ENCODE measurements at regions not wholly inside any gene's neighbourhood (a gene's known extent, or its start where the extent isn't known, plus 50 kb on each side); places are given as distances from the start of the nearest gene placed in this dataset.
"Not testable (repeated sequence)": the region's sequence is repeated elsewhere in the genome, so short reads cannot be mapped to it uniquely, and the experiment has no call there.

GRCh38 chr5:44756097-44756496 is 52.6 kb upstream of the MRPS30 start:
- H3K27ac ChIP-seq; H3K4me1 ChIP-seq; H3K36me3 ChIP-seq; H3K4me3 ChIP-seq; H3K27me3 ChIP-seq; DNase-seq; H3K9me3 ChIP-seq; intact Hi-C loops (cut with DNase I; ENCODE audit: low total_unique reads); in situ Hi-C loops (cut with MboI; ENCODE audit: low pct_ligation_motif_present in 1 of 4, low pct_unique_long_range_greater_than_20kb in 1 of 4, low sequenced_read_pairs in 3 of 4): not testable (repeated sequence)
- WGBS, 2 donors (ENCODE audit: low coverage in 1 of 2), result 69 to 85% methylated on average over 5 to 11 of the region's 11 CpGs

- H3K4me3 ChIP-seq, result no peak overlapping the region
- H3K27me3 ChIP-seq, result no peaks in the 10 kb centered on the region
- no peak for TF ChIP-seq POLR2AphosphoS5 (IDR thresholded peaks at IDR 0.05)
- TF ChIP-seq CTCF (IDR thresholded peaks at IDR 0.05), result no peak
- TF ChIP-seq EP300 (IDR thresholded peaks at IDR 0.05; ENCODE audit: low read depth), result no peak
- no peak for TF ChIP-seq POLR2A (IDR thresholded peaks at IDR 0.05)
- intact Hi-C loops (cut with DNase I; ENCODE audit: low total_unique reads), result loop anchor here (1.0 kb wide), 1 partner anchor 38 kb away; no protein-coding TSS in a partner anchor
- H3K9me3 ChIP-seq, result no peaks in the 10 kb centered on the region
- no peaks in the 10 kb centered on the region for H3K4me1 ChIP-seq
- no peak overlapping the region for H3K27ac ChIP-seq
- no peaks in the 10 kb centered on the region for H3K36me3 ChIP-seq
- 25 to 48% methylated on average over 1 of the region's 1 CpG for WGBS, 2 donors (ENCODE audit: low coverage in 1 of 2)
- DNase-seq, result no peak
- in situ Hi-C loops (cut with MboI; ENCODE audit: low pct_ligation_motif_present in 1 of 4, low pct_unique_long_range_greater_than_20kb in 1 of 4, low sequenced_read_pairs in 3 of 4), result no loop called here
Measured at GRCh38 chr5:44747396-44747795, 61.4 kb upstream of the MRPS30 start.

- Histone ChIP-seq H3K4me1 (no peaks in the 10 kb centered on the region), H3K27ac (no peak overlapping the region), H3K27me3 (no peaks in the 10 kb centered on the region), H3K36me3 (no peaks in the 10 kb centered on the region), H3K4me3 (no peak overlapping the region), H3K9me3 (no peaks in the 10 kb centered on the region)
- intact Hi-C loops (cut with DNase I; ENCODE audit: low total_unique reads) (no loop called here), in situ Hi-C loops (cut with MboI; ENCODE audit: low pct_ligation_motif_present in 1 of 4, low pct_unique_long_range_greater_than_20kb in 1 of 4, low sequenced_read_pairs in 3 of 4) (no loop called here)
- no peak for DNase-seq
- TF ChIP-seq CTCF (IDR thresholded peaks at IDR 0.05) (no peak), POLR2AphosphoS5 (IDR thresholded peaks at IDR 0.05) (no peak), EP300 (IDR thresholded peaks at IDR 0.05; ENCODE audit: low read depth) (no peak), POLR2A (IDR thresholded peaks at IDR 0.05) (no peak)
Measured at GRCh38 chr5:44740660-44741059, 68.1 kb upstream of the MRPS30 start.

GRCh38 chr5:44729536-44729935 is 79.2 kb upstream of the MRPS30 start:
- DNase-seq, result no peak
- TF ChIP-seq POLR2AphosphoS5 (IDR thresholded peaks at IDR 0.05) (no peak), POLR2A (IDR thresholded peaks at IDR 0.05) (no peak)
- Histone ChIP-seq H3K27me3 (no peaks in the 10 kb centered on the region), H3K27ac (no peak overlapping the region), H3K4me3 (no peak overlapping the region), H3K4me1 (no peaks in the 10 kb centered on the region), H3K36me3 (no peaks in the 10 kb centered on the region), H3K9me3 (peaks cover 0 to 3% of the 10 kb centered on the region in 2 donors)
- in situ Hi-C loops (cut with MboI; ENCODE audit: low pct_ligation_motif_present in 1 of 4, low pct_unique_long_range_greater_than_20kb in 1 of 4, low sequenced_read_pairs in 3 of 4), result no loop called here
- intact Hi-C loops (cut with DNase I; ENCODE audit: low total_unique reads), result no loop called here
- WGBS, 2 donors (ENCODE audit: low coverage in 1 of 2), result 67 to 88% methylated on average over 1 of the region's 1 CpG

GRCh38 chr5:44727100-44727499 is 81.6 kb upstream of the MRPS30 start:
- H3K36me3 ChIP-seq, result no peaks in the 10 kb centered on the region

More at GRCh38 chr5:44727100-44727499, 81.6 kb upstream of the MRPS30 start:
- no peak for TF ChIP-seq CTCF (IDR thresholded peaks at IDR 0.05)
- TF ChIP-seq POLR2AphosphoS5 (IDR thresholded peaks at IDR 0.05), result no peak
- no peak for TF ChIP-seq EP300 (IDR thresholded peaks at IDR 0.05; ENCODE audit: low read depth)
- intact Hi-C loops (cut with DNase I; ENCODE audit: low total_unique reads) (no loop called here), in situ Hi-C loops (cut with MboI; ENCODE audit: low pct_ligation_motif_present in 1 of 4, low pct_unique_long_range_greater_than_20kb in 1 of 4, low sequenced_read_pairs in 3 of 4) (no loop called here)
- no peaks in the 10 kb centered on the region for H3K9me3 ChIP-seq
- whole genome bisulfite sequencing, 2 donors (ENCODE audit: low coverage in 1 of 2), result 41 to 50% methylated on average over 1 of the region's 1 CpG
- no peaks in the 10 kb centered on the region for H3K4me1 ChIP-seq
- no peak overlapping the region for H3K4me3 ChIP-seq
- H3K27ac ChIP-seq, result no peak overlapping the region
- no peaks in the 10 kb centered on the region for H3K27me3 ChIP-seq
- DNase-seq, result no peak
